AG20443 (cell line): ENCODE measurements at regions not wholly inside any gene's neighbourhood (a gene's known extent, or its start where the extent isn't known, plus 50 kb on each side); places are given as distances from the start of the nearest gene placed in this dataset.
"Not testable (repeated sequence)": the region's sequence is repeated elsewhere in the genome, so short reads cannot be mapped to it uniquely, and the experiment has no call there.

ENCODE experiments used
- DNase-seq: peaks from one replicate; pipeline ENCODE4 v3.0.0; 2012; ENCODE audit warnings: low spot score, mixed read lengths

GRCh38 chr7:23938215-23938614 lies 228.2 kb downstream of the STK31 start:
- DNase-seq, result no peak

- no peak for DNase-seq
Observed at GRCh38 chr7:23938937-23939552, 229.0 kb downstream of the STK31 start.

- DNase-seq, result not testable (repeated sequence)
Observed at GRCh38 chr7:23939747-23940146, 229.7 kb downstream of the STK31 start.

- DNase-seq, result no peak
Observed at GRCh38 chr7:23941551-23941950, 231.5 kb downstream of the STK31 start.

GRCh38 chr7:23942032-23942431 lies 232.0 kb downstream of the STK31 start:
- DNase-seq, result no peak

GRCh38 chr7:23944131-23944530 lies 234.1 kb downstream of the STK31 start:
- no peak for DNase-seq

GRCh38 chr7:23945472-23945871 lies 235.5 kb downstream of the STK31 start:
- DNase-seq, result no peak

GRCh38 chr7:23955145-23955544 lies 245.1 kb downstream of the STK31 start:
- DNase-seq, result no peak

GRCh38 chr7:23955600-23956149 lies 245.7 kb downstream of the STK31 start:
- no peak for DNase-seq

GRCh38 chr7:23956772-23957576 lies 247.0 kb downstream of the STK31 start:
- DNase-seq, result no peak

- no peak for DNase-seq
Observed at GRCh38 chr7:23959821-23960220, 249.8 kb downstream of the STK31 start.

- DNase-seq, result no peak
Observed at GRCh38 chr7:23960361-23960760, 250.3 kb downstream of the STK31 start.

GRCh38 chr7:23963461-23964165 lies 253.6 kb downstream of the STK31 start:
- DNase-seq, result no peak

- no peak for DNase-seq
Observed at GRCh38 chr7:23964715-23965114, 254.7 kb downstream of the STK31 start.

GRCh38 chr7:23965296-23965695 lies 255.3 kb downstream of the STK31 start:
- DNase-seq, result no peak

GRCh38 chr7:23966941-23967340 lies 256.9 kb downstream of the STK31 start:
- no peak for DNase-seq

- no peak for DNase-seq
Observed at GRCh38 chr7:23967949-23968599, 258.1 kb downstream of the STK31 start.

- DNase-seq, result no peak
Observed at GRCh38 chr7:23968791-23969190, 258.8 kb downstream of the STK31 start.

GRCh38 chr7:23969443-23969842 lies 259.4 kb downstream of the STK31 start:
- DNase-seq, result no peak

- DNase-seq, result no peak
Observed at GRCh38 chr7:23970193-23970592, 260.2 kb downstream of the STK31 start.

GRCh38 chr7:23971031-23971430 lies 261.0 kb downstream of the STK31 start:
- no peak for DNase-seq

- no peak for DNase-seq
Observed at GRCh38 chr7:23972057-23972456, 262.0 kb downstream of the STK31 start.
